Dedifferentiated amniotic fluid mesenchymal stem cell (primary cell): ENCODE measurements at regions not wholly inside any gene's neighbourhood (a gene's known extent, or its start where the extent isn't known, plus 50 kb on each side); places are given as distances from the start of the nearest gene placed in this dataset.

Experiments
- DNase-seq: peaks from one replicate; pipeline ENCODE4 v3.0.0-alpha.2; 2016; ENCODE audit errors: extremely low spot score

DNA sequence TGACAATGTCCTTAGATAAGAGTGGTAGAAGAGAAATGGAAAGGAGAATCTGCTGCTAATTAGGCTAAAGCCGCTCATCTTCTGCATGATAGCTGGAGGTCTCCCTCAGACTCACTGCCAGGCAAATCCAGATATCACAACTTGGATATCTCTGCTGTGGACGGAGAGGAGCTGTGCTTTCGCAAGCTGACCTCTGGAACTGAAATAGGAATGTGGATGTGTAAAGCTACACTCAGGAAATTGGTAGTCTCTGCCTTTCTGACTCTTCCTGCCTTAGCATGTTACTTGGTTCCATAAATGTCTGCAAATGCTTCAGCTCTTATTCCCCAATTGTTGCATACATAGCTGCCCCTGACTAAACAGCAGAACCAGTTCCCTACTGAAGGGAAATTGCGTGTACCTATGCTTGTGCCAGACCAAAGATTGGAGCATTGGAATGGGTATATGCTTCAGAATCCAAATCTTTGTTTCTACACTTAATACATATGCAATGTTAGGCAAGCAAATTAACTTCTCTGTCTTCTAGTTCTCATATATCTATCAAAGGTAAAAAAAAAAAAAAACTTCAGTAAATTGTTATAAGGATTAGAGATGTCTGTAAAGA lies 74.7 kb upstream of the ROBO2 start:
- no peak for DNase-seq

GRCh38 chr3:76969471-76969870 lies 70.4 kb upstream of the ROBO2 start:
- no peak for DNase-seq

DNA sequence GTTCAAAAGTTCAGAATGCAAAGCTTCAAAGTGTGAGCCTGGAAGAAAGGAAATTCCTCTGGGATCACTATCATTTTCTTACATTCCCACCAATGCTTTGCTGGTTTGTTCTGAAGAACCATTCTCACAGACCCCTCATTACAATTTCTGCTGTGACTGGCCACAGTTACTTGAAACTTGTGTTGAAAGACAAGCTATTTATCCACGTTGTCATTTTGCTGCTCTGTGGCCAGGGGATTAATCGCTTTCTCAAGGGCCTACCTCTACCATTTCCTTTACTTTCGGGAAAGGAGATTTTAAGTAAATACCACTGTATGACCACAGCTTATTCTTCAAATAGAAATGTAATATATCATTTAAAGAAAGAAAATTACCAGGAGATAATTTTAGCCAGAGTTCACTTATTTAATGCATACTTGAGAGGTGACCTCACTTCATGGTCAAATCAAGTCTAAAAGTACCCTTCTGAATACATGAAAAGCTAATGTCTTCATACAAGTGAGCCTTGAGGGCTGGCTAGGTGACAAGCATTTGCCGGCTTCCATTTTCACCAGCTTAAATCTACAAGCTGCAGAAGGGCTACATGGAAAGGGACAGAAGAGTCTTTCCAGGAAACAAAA lies 69.8 kb upstream of the ROBO2 start:
- DNase-seq = no peak

DNA sequence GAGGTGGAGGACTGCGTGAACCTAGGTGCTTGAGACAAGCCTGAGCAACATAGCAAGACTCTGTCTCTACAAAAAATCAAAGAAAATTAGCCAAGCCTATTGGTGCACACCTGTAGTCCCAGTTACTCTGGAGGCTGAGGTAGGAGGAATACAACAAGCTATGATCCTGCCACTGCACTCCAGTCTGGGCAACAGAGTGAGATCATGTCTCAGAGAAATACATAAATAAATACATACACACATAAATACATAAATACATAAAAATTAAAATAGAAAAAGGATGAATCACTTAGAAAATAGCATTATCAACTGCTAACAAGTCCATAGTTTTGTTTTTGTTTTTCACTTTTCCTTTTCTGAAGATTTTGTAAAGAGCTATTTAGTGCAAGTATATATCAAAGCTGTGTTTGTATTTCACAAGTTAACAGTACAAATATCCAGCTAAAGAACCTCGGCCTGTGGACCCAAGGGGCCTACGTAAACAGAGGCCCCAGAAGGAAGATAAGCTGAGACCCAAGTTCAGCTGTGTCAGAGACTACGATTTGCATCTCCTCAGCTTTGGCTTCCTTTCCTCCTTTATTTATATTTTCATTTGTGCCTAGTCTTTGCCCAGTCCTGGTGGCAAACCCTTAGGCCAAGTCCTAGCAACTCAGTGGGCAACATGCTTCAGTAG lies 67.1 kb upstream of the ROBO2 start:
- no peak for DNase-seq

DNA sequence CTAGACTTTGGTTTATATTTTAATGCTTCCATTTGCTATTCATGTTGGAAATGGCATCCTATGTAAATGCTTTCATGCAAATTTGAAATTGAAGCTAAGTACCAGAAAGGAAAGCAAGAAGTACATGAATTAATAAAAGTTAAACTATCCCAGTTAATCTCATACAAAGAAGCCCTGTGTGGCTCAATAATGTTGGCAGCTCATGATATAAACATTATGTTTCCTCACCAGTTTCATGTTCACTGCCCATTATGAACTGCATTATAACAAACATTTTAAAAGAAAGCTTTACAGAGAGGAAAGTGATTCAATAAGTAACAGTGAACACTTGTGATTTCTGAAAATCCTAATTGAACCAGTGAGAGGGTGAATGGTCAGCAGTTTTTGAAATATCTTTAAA lies 62.9 kb upstream of the ROBO2 start:
- no peak for DNase-seq

- DNase-seq = no peak
These were observed 54.3 kb upstream of the ROBO2 start for GRCh38 chr3:76985645-76986044.

DNA sequence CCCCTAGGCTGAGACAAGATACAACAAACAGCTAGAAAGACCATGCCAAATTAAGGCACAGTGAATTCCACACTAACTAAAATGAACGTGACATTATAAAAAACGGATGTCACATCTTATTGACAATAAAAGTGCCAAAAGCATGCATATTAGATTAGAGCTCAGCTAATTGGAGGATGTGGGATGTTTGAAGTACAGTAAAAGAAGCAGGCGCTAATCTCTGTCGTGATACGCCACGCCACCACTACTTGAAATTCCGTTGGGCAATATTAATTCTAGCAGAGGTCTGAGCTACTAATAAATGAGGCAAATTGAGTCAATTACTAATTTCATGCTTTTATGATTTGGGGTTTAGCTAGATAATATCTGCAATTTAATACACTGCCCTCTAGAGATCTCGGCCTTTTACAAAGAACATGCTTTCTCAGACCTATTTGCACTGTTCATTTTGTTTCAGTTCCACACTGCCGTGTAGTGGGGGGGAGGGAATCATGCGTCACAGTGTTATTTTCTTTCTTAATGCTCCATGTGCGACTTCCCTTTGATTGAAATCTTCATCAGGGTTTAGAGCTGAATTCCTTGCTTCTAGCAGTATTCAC lies 52.9 kb upstream of the ROBO2 start:
- no peak for DNase-seq
